ACHN (cell line): ENCODE measurements at regions not wholly inside any gene's neighbourhood (a gene's known extent, or its start where the extent isn't known, plus 50 kb on each side); places are given as distances from the start of the nearest gene placed in this dataset.
"Not testable (repeated sequence)": the region's sequence is repeated elsewhere in the genome, so short reads cannot be mapped to it uniquely, and the experiment has no call there.

Source experiments
- DNase-seq: peaks from one replicate; pipeline ENCODE4 v3.0.0-alpha.2; 2015
- in situ Hi-C: cut with HindIII; loops from 2 replicates; pipeline ENCODE4 v1.10.0; 2017; ENCODE audit warnings: low sequenced_read_pairs, low pct_ligation_motif_present, low pct_unique_long_range_greater_than_20kb

DNA sequence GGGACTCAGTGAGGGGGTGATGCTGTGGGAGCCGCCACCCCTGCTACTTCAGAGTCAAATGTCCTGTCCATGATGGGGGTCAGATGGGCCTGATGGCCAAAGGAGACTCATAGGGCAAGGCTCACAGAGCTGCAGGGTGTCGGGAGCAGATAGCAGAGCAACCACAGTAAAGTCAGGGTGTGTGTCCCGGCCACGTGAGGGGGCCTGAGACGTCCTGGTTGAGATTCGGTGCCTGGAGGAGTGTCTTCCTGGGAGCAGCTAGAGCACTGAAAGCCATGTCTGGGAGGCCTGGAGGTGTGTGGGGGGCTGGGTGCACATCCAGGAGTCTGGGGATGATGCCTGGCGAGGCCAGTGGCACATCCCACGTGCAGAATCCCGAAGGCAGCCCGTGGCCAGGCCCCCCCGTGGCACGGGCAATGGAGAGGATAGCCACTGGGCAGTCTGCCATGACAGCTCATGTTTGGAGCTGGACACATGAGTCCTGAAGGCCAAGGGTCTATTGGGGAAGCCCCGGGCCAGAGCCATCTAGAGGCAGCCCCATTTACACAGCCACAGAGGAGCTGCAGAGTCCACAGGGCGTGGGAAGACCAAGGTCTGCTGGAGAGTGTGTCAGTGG lies 308.0 kb upstream of the SFSWAP start:
- in situ Hi-C loops = no loop called here
- no peak for DNase-seq

DNA sequence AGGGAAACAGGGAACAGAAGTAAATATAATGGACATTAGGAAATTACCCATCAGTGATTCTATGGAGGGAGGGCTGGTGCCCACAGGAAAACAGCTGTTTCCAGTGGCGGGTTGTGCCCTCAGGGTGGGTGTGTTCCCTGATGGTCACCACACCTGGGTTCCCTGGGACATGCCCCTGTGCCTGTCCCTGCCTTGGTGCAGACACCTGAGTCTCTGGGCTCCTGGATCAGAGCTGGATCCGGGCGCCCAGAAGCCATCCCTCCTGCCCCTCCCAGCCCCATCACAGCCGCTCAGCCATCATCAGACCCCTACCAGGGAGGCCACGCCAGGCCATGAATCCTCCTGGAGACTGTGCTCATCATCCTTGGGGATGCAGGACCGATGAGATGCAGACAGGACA lies 307.2 kb upstream of the SFSWAP start:
- no peak for DNase-seq
- in situ Hi-C loops = no loop called here

DNA sequence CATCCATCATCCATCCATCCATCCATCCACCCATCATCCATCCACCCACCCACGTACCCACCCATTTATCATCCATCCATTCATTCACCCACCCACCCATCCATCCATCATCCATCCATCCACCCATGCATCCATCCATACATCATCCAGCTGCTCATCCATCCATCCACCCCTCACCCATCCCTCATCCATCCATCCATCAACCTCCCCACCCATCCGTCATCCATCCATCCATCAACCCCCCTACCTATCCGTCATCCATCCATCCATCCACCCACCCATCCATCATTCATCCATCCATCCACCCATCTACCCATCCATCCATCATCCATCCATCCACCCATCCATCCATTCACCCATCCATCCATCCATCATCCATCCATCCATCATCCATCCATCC lies 306.2 kb upstream of the SFSWAP start:
- no peak for DNase-seq
- in situ Hi-C loops = no loop called here

DNA sequence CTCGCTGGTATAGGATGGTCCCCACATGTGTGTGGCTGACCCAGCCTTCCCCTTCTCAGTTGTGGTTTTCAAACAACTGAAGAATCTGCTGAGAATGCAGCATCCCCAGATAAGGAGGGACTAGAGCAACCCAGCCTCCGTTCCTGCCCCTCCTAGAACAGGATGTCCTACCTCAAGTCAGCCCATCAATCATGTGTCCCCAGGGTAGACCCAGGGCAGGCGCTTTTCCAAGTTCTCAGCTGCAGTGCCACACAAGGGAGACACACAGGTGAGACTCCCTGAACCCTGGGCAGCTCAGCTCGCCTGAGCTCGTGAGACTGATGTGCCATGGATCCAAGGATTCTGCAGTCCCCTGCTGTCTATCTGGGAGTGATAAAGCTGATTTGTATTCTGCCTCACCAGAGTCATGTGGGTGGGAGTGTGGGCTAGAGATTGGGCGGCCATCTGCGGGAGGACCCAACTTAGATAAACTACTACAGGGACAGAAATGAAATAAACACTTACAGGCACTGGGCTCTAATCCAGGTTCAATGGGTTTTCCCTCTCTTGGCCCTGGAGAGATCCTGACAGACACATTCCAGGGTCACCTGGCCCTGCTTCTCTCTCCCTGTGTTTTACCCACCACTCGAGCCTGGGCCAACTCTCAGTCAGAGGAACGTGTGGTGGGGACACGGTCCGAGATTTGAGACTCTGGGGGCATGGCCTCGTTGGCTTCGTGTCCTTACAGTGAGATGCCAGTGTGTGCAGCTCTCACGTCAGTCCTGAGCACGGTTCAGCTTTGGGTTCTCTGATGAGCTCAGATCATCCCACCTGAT lies 303.5 kb upstream of the SFSWAP start:
- in situ Hi-C loops = no loop called here
- DNase-seq = no peak

DNA sequence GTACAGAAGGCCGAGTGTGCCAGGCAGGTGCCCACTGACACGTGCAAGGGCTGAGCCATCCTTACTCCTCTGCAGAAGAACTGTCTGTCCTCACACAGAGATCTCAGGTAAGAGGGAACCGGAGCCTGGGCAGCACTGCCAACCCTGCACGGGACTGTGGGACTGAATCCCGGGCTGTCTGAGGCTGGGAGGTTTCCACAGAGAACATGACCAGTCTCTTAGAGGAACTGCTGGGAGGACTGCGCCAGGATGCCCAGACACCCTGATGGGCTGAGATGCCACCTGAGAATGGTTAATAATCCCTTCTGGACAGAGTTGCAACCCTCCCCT lies 302.9 kb upstream of the SFSWAP start:
- in situ Hi-C loops = no loop called here
- DNase-seq = no peak

DNA sequence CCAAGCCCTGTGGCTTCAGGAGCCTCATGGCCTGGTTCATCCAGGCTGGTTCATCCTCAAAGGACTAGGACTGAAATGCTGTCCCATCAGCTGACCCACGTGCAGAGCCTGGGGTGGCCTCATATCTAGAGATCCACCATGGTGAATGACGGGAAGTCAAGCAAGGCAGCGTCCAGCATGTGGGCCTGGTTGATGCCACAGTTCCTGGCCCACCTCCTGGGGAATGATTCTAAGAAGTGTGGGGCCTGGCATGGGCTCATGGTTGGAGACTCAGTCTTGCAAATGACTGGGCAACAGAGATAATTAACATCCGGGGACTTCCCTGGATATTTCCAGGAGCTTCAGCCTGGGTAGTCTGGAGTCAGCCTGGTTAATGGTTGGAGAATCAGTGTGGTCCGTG lies 302.4 kb upstream of the SFSWAP start:
- in situ Hi-C loops = no loop called here
- no peak for DNase-seq

DNA sequence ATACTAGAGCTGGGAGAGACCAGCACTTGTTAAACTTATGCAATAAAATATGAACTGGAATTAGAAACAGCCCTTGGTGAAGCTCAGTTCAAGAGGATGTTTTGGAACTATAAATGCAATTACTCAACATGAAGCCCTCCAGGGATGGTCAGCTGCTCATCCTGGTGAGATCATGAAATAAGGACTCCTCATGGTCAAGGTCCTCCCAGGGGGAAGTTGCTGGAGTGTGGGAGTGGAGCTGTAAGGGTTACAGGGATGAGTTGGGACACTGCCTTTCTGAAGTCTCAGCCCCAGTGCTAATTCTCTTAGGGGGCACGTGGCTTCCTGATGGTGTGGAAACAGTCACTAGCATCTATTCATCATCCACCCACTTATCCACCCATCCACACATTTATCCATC lies 301.7 kb upstream of the SFSWAP start:
- in situ Hi-C loops = no loop called here
- no peak for DNase-seq

DNA sequence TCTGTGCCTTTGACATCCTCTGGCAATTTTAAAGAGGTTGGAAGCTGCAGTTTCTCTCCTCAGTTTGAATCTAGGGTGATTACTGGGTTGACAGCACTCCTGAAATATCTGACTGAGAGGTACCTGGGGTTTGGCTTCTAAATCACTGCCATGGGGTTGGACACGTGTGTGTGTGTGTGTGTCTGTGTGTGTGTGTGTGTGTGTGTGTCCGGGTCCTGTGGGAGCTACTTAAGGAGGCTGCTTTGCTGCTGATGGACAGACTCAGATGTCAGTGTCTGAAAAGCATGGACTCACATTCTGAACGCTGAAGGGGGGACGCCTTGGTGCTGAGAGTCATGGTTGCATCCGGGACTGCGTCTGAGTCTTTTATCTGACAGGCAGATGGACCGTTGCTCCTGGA lies 299.1 kb upstream of the SFSWAP start:
- in situ Hi-C loops, DNase-seq: not testable (repeated sequence)

DNA sequence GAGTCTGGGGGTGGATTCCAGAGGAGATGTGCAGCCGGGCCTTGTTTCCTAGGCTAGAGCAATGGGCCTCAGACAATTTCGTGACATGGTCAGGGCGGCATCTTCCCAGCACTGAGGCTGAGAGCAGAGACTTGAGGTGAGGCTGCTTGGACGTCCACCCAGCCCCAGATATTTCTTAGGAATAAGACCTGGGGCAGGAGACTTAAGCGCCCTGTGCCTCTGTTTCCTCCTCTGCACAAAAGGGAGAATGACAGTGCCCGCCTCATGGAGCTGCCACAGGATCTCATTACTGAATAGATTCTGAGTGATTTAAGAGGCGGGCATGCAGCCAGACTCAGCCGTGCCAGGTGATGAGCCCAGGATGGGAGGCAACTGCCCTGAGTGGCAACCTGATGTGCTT lies 297.9 kb upstream of the SFSWAP start:
- in situ Hi-C loops = no loop called here
- DNase-seq = no peak

DNA sequence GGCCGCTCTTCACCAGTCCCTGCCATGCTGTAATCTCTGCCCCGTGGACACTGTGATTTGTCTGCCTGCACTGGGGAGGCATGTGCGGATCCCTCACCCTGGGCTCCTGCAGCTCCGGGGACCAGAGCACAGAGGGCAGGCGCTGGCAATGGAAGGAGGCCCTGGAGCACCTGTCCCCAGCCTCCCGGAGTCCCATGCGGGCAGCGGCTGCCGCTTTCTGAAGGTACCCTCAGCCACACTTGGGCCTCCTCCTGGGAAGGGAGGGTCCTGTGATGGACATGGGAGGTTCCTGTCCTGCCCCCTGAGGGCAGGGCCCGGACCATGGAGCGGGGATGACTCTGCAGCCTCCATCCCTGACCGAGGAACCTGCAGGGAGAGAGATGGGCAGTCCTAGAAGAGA lies 297.4 kb upstream of the SFSWAP start:
- DNase-seq = no peak
- in situ Hi-C loops = no loop called here

DNA sequence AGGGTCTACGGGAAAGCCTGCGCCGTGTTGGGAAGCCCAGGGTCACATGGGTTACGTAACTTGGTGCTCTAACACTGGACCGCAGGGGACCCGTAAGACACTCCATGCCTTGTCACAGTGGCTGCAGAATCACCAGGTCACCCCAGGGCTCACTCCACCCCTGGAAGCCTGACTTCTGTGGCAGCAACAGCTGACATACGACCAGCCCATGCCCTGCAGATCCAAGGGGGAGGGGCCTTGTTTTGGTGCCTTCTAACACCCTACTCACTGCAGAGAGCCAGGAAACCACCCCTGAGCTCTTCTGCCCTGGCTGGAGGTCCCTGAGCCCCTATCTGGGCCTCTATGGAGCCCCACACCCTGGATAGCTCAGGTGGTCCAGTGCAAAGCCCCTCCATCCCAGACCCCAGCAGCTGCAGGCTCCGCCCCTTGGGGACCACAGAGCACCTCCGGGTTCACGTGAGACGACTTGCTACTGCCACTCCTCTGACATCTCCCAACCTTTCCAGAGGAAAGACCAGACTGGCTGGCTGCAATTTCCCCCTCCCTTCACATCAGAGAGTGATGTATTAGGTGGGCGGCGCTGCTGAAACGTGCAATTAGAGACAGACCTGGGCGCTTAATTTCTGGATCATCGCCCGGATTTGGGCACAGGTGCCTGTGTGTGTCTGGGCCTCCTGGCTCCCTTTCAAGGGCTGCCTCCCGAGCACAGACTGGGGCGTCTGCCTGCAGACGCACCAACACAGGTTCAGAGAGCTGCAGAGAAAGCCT lies 296.6 kb upstream of the SFSWAP start:
- in situ Hi-C loops = not testable (repeated sequence)

DNA sequence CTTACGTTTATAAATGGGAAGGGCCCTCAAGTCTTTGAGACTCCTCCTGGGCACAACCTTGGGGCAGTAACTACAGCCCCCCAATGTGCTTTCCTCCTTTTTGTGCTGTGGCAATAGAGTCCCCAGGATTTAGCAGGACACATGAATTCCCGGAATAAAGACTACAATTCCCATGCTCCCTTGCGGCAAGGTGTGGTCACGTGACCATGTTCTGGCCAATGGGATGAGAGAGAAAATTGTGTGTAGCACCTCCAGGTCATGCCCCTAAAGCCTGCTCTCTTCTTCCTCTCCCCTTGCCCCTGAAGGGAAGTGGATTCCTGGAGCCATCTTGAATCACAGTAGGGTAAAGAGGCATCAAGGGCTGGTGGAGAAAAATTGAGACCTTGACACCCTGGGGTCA lies 295.1 kb upstream of the SFSWAP start:
- in situ Hi-C loops = no loop called here
- DNase-seq = no peak

More for the DNA sequence above, 296.6 kb upstream of the SFSWAP start:
- DNase-seq = not testable (repeated sequence)

DNA sequence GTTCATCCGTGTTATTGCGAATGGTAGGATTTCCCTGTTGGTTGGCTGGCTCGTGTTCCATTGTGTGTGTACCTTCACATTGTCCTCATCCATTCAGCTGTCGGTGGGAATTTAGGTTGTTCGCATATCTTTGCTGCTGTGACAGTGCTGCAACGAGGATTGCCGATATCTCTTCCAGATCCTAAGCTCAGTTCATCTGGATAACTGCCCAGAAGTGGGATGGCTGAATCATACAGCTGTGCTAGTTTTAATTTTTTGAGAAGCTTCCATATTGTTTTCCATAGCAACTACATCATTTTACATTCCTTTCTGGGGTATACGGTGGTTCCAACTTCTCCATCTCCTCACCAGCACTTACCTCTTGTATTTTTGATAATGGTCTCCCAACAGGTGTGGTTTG lies 292.8 kb upstream of the SFSWAP start:
- no peak for DNase-seq
- in situ Hi-C loops = no loop called here

DNA sequence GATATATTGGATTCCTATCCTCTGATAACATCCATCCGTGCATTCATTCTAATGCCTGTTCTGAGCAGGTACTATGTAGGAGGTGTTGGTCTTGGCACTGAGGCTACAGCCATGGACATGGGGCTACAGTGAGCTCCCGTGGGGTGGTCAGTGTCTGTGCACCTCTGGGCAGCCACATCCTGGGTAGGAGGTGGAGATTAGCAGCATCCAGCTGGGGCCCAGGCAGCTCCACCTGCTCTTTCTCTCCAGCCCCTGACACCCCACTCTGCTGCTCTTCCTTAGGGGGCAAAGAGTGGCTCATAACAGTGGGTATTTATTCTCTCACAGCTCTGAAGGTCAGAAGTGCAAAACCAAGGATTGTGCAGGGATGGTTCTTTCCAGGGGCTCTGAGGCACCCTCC lies 292.0 kb upstream of the SFSWAP start:
- in situ Hi-C loops = no loop called here
- no peak for DNase-seq

DNA sequence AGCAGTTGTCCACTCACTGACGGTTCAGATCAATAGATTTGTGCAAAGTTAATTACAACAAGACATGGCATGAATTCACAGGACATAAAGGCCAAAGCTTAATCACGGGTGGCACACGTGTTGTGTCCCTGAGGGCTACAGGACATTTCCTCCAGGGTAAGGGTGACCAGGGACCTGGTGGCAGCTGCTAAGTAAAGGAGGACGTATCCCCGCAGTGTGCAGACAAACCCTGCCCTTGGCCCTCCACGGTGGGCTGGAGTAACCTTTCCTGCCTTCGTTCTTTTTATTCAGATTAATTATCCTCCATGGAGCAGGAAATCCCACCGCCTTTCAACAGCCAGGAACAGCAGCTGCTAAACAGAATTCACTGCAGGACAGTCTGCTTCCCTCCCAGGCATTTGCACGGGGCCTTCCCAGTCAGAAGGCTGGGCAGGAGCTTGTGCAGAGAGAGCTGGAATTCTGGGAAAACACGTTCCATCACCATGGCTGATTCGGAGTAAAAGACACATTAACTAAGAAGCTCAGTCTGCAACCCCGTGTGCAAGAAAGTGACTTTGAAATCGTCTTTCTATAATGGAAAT lies 289.9 kb upstream of the SFSWAP start:
- in situ Hi-C loops = no loop called here
- DNase-seq = no peak

DNA sequence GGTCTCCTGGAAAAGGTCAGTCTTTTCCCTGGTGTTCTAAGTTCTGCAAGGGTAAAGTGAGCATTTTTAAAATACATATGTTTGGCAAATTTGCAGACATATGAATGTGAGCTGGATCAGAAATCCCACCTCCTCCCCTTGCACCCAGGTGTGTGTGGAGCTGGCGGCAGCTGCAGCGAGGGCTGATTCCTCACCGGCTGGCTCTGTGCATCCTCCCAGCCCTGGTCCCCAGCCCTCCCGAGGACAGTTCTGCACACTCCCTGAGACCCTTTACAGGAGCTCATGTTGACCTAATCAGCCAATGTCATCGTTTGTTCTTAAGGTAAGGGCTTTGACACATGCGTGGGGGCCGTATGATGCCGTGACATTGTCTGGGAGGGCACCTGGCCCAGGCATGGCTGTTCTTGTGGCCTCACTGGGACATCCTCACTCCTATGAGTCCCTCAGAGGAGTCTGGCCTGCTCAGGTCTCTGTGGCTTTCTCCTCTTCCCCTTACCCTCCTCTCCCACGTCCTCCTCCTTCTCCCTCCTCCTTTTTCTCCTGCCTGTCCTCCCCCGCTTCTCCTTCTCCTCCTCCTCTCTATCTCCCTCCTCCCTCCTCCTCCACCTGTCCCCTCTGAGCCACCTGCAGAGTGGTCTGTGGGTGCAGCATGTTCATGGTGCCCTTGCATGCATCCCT lies 289.2 kb upstream of the SFSWAP start:
- in situ Hi-C loops = no loop called here
- DNase-seq = no peak

DNA sequence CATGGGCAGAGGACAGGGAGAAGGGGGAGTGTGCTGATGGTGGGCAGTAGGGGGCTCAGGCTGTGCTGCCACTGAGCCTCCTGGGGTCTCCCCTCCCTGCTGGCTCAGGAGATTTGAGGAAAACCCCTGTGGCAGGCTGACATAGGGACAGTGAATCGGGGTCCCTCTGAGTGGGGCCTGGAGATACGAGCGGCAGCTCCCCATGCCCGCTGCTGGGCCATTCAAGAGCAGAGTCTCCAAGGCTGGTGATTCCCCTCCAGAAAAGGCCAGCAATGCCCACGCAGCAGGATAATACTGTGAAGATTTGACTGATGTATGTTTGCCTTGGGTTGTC lies 288.7 kb upstream of the SFSWAP start:
- in situ Hi-C loops = no loop called here
- DNase-seq = no peak

DNA sequence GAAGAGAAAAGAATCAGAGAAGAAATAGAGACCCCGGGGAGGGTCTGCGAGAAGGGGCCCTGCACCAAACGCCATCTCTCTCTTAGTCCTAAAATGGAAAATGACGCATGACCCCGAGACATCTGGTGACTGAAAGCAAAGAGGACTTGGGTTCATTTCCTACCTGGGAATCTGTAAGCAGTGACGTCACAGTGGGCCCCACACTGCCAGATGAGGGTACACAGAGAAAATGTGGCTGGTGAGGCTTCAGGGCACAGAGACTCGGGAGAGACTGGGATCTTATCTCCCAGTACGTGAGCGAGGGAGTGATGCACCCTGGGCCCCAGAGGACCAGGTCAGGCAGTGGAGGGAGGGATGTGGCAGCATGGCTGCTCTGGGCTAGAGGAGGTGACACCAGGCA lies 288.1 kb upstream of the SFSWAP start:
- in situ Hi-C loops = no loop called here
- no peak for DNase-seq

DNA sequence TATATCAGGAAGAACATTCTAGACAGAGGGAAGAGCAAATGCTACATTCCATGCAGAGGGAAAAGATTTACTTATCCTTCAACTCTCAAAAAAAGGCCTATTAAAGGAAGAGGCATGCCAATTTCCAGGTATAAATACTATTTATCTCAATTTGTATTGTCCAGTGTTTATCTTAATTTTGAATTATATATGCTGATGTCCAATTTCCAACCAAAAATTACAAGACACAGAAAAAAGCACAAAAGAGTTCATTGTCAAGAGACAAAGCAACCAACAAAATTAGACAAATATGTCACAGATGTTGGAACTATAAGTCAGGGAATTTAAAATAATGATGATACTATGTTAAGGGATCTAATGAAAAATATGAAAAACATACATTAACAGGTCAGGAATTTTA lies 286.6 kb upstream of the SFSWAP start:
- in situ Hi-C loops = no loop called here
- no peak for DNase-seq
